ENCODE measurements at regions not wholly inside any gene's neighbourhood (a gene's known extent, or its start where the extent isn't known, plus 50 kb on each side); places are given as distances from the start of the nearest gene placed in this dataset.

DNA sequence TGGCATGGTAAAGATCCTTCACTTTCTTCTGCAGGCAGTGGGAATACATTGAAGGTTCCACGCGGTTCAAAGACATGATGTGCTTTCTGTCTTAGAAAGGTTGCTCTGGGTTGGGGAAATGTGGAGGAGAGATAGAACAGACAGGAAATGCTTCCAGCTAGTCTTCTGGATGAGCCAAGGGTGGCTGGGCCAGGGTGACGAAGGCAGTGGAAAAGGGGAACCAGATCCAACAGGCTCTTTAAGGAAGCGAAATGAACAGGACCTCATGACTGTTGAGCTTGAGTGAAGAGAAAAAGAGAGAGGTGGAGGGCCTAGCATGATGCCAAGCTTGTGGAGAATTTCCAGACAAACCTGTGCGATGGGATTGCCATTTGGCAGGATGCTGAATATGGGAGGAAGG is 56.4 kb upstream of the LMO1 start:
- TF ChIP-seq CTCF (IDR thresholded peaks at IDR 0.05) (no peak), POLR2A (IDR thresholded peaks at IDR 0.05) (no peak)

All from esophagus squamous epithelium (tissue), 4 donors.